Adrenal gland (tissue), 9 donors: ENCODE measurements at regions not wholly inside any gene's neighbourhood (a gene's known extent, or its start where the extent isn't known, plus 50 kb on each side); places are given as distances from the start of the nearest gene placed in this dataset.

Experiments used
- DNase-seq, 7 donors: peaks; one replicate each; pipeline ENCODE4 v3.0.0-alpha.2; 2019 to 2020
- H3K27ac ChIP-seq, 5 donors: fragments of 200-600 bp; sonication (generic) in 4 of 5; 1 replicate in 3 of 5; 2 replicates in 2 of 5; pipeline versions ENCODE4 v1.5.1 to v1.8.0; 2016 to 2020; ENCODE audit warnings: mild to moderate bottlenecking in 1 of 5
- H3K27me3 ChIP-seq: fragments of 200-600 bp; 2 replicates; pipeline ENCODE4 v1.8.0; 2021
- H3K36me3 ChIP-seq, 2 donors: fragments of 200-600 bp; replicated peaks in 1 of 2; 1 replicate in 1 of 2; 2 replicates in 1 of 2; pipeline versions ENCODE4 v1.5.1 to v1.8.0; 2018 to 2022
- H3K4me1 ChIP-seq, 2 donors: fragments of 200-600 bp; replicated peaks in 1 of 2; 1 replicate in 1 of 2; 2 replicates in 1 of 2; pipeline versions ENCODE4 v1.5.1 to v1.8.0; 2018 to 2021
- H3K4me3 ChIP-seq, 4 donors: fragments of 200-600 bp; sonication (generic) in 3 of 4; one replicate each; pipeline ENCODE4 v1.5.1; 2016 to 2018
- H3K9me3 ChIP-seq, 3 donors: fragments of 200-600 bp; sonication (generic) in 1 of 3; replicated peaks in 1 of 3; 1 replicate in 2 of 3; 2 replicates in 1 of 3; pipeline versions ENCODE4 v1.5.1 to v1.8.0; 2016 to 2021
- CTCF ChIP-seq, 6 experiments: fragments of 450-650 bp in 4 of 6; fragments of 200-600 bp in 2 of 6; sonication (generic) in 1 of 6; IDR thresholded peaks; 1 replicate in 5 of 6; 2 replicates in 1 of 6; pipeline versions ENCODE4 v1.5.1 to v1.8.0; 2016 to 2021; ENCODE audit warnings: antibody characterized with exemption in 6 of 6, mild to moderate bottlenecking in 2 of 6, moderate library complexity in 1 of 6
- POLR2A ChIP-seq, 2 donors: fragments of 450-650 bp; IDR thresholded peaks; one replicate each; pipeline ENCODE4 v1.6.1; 2017; ENCODE audit warnings: antibody characterized with exemption in 2 of 2, mild to moderate bottlenecking in 2 of 2, moderate library complexity in 1 of 2
- WGBS, 4 donors: extraction: QIAGEN DNeasy Blood & Tissue Kit in 2 of 4; methylation state at CpG; one replicate each; pipeline versions ENCODE4 v1.1.5 to v1.1.7; 2013 to 2017; 5-methylcytosine and 5-hydroxymethylcytosine counted together
- intact Hi-C, 2 donors: fragments of 100-400 bp; cut with DNase I; formaldehyde crosslinking; loops; one replicate each; pipeline versions ENCODE4 v1.14.1 to v1.15.0; 2022 to 2023
- donor health status: healthy with polysubstance abuse.
- donor health status: Bipolar disorder and iron deficiency.
- donor health status: DM: yes; HTN: yes; CAD: no.
- donor health status: DM: no; HTN: no; CAD: no.
- donor health status: DM: no; HTN: no; CAD: no.

- H3K4me3 ChIP-seq = no peak overlapping the region
- peak in 1 of 7 donors; percentile 5 for DNase-seq
- H3K27me3 ChIP-seq = no peaks in the 10 kb centered on the region
- H3K27ac ChIP-seq = peak overlapping the region in 2 of 5 donors; percentile 10 to 68
- 74 to 91% (median 84%) methylated on average over 2 of the region's 2 CpGs for WGBS, 4 donors
- intact Hi-C loops = loop anchor here (5.0 to 10.0 kb wide), 3 partner anchors 80 to 157 kb away; partner anchors contain the start of gene PDK4 (in 1 of the 2)
- H3K4me1 ChIP-seq = peaks cover 0 to 21% of the 10 kb centered on the region in 2 donors
- TF ChIP-seq POLR2A (IDR thresholded peaks at IDR 0.05) (no peak), CTCF (IDR thresholded peaks at IDR 0.05) (no peak)
- no peaks in the 10 kb centered on the region for H3K9me3 ChIP-seq
- H3K36me3 ChIP-seq = no peaks in the 10 kb centered on the region
These were observed 87.8 kb upstream of the DYNC1I1 start for GRCh38 chr7:95684505-95684904.

GRCh38 chr7:95684037-95684436 lies 87.7 kb upstream of the PDK4 start:
- peak; percentile 60 to 89 (median 77) for TF ChIP-seq CTCF (IDR thresholded peaks at IDR 0.05)
- TF ChIP-seq POLR2A (IDR thresholded peaks at IDR 0.05) = no peak
- H3K27me3 ChIP-seq = no peaks in the 10 kb centered on the region
- peak overlapping the region in 1 of 4 donors; percentile 11 for H3K4me3 ChIP-seq
- H3K9me3 ChIP-seq = no peaks in the 10 kb centered on the region
- H3K27ac ChIP-seq = peak overlapping the region in 3 of 5 donors; percentile 4 to 68 (median 10)
- peaks cover 0 to 18% of the 10 kb centered on the region in 2 donors for H3K4me1 ChIP-seq
- no peaks in the 10 kb centered on the region for H3K36me3 ChIP-seq
- 6 to 13% (median 6%) methylated on average over 2 of the region's 2 CpGs for WGBS, 4 donors
- DNase-seq = peak in 5 of 7 donors; percentile 17 to 57 (median 28)
- intact Hi-C loops = loop anchor here (5.0 to 10.0 kb wide), 3 partner anchors 79 to 157 kb away; partner anchors contain the start of gene PDK4 (in 1 of the 2)

GRCh38 chr7:95682913-95683312 lies 86.6 kb upstream of the PDK4 start:
- Histone ChIP-seq H3K36me3 (no peaks in the 10 kb centered on the region), H3K4me3 (no peak overlapping the region), H3K27me3 (no peaks in the 10 kb centered on the region), H3K9me3 (no peaks in the 10 kb centered on the region), H3K27ac (no peak overlapping the region), H3K4me1 (peaks cover 0 to 17% of the 10 kb centered on the region in 2 donors)
- TF ChIP-seq CTCF (IDR thresholded peaks at IDR 0.05) (no peak), POLR2A (IDR thresholded peaks at IDR 0.05) (no peak)
- intact Hi-C loops = loop anchor here (5.0 to 10.0 kb wide), 3 partner anchors 78 to 156 kb away; partner anchors contain the start of gene PDK4 (in 1 of the 2)
- 48 to 84% (median 50%) methylated on average over 3 of the region's 3 CpGs for WGBS, 4 donors
- DNase-seq = no peak

GRCh38 chr7:95676691-95677090 lies 80.4 kb upstream of the PDK4 start:
- Histone ChIP-seq H3K27ac (no peak overlapping the region), H3K27me3 (no peaks in the 10 kb centered on the region), H3K4me1 (no peaks in the 10 kb centered on the region), H3K36me3 (no peaks in the 10 kb centered on the region), H3K9me3 (no peaks in the 10 kb centered on the region), H3K4me3 (no peak overlapping the region)
- 64 to 78% (median 72%) methylated on average over 3 of the region's 3 CpGs for WGBS, 4 donors
- no peak for DNase-seq
- intact Hi-C loops = no loop called here
- TF ChIP-seq POLR2A (IDR thresholded peaks at IDR 0.05) (no peak), CTCF (IDR thresholded peaks at IDR 0.05) (no peak)
